Hepatocyte (in vitro differentiated cells): ENCODE measurements at regions not wholly inside any gene's neighbourhood (a gene's known extent, or its start where the extent isn't known, plus 50 kb on each side); places are given as distances from the start of the nearest gene placed in this dataset.

Experiments
- EZH2phosphoT487 ChIP-seq: fragments of 200-600 bp; sonication (generic); IDR thresholded peaks from one replicate; pipeline ENCODE4 v1.6.1; 2018; ENCODE audit warnings: antibody characterized with exemption, mild to moderate bottlenecking, low read depth, moderate library complexity; ENCODE audit not compliant: unreplicated experiment, severe bottlenecking
- TF ChIP-seq, protein P1 (sequence below): fragments of 200-600 bp; sonication (generic); IDR thresholded peaks from 2 replicates; pipeline ENCODE4 v1.5.1; 2016; ENCODE audit warnings: antibody characterized with exemption, mild to moderate bottlenecking; ENCODE audit not compliant: poor library complexity

DNA sequence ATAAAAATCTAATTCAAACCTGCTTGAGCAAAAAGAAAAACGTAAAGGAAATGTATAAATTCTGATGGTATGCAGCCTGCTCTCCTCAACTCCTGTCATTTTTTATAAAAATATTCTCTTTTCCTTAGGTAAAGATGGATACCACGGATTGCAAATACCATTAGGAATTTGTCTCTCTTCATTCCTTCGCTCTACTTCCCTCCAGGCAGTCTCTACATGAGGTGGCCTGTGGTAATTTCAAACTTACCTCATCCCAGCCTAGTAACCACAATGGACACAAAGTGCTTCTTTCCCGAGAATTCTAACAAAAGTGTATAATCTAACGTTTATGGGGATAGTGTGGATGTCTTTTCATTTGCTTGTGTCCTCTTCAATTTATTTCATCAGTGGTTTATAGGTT is 239.5 kb upstream of the LRRC7 start:
- TF ChIP-seq, protein P1, sequence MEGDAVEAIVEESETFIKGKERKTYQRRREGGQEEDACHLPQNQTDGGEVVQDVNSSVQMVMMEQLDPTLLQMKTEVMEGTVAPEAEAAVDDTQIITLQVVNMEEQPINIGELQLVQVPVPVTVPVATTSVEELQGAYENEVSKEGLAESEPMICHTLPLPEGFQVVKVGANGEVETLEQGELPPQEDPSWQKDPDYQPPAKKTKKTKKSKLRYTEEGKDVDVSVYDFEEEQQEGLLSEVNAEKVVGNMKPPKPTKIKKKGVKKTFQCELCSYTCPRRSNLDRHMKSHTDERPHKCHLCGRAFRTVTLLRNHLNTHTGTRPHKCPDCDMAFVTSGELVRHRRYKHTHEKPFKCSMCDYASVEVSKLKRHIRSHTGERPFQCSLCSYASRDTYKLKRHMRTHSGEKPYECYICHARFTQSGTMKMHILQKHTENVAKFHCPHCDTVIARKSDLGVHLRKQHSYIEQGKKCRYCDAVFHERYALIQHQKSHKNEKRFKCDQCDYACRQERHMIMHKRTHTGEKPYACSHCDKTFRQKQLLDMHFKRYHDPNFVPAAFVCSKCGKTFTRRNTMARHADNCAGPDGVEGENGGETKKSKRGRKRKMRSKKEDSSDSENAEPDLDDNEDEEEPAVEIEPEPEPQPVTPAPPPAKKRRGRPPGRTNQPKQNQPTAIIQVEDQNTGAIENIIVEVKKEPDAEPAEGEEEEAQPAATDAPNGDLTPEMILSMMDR: no peak
- no peak for TF ChIP-seq EZH2phosphoT487
